ENCODE measurements at regions not wholly inside any gene's neighbourhood (a gene's known extent, or its start where the extent isn't known, plus 50 kb on each side); places are given as distances from the start of the nearest gene placed in this dataset.
"Not testable (repeated sequence)": the region's sequence is repeated elsewhere in the genome, so short reads cannot be mapped to it uniquely, and the experiment has no call there.

GRCh38 chr4:17241835-17242234, 270.1 kb downstream of the QDPR start:
- DNase-seq = no peak

DNA sequence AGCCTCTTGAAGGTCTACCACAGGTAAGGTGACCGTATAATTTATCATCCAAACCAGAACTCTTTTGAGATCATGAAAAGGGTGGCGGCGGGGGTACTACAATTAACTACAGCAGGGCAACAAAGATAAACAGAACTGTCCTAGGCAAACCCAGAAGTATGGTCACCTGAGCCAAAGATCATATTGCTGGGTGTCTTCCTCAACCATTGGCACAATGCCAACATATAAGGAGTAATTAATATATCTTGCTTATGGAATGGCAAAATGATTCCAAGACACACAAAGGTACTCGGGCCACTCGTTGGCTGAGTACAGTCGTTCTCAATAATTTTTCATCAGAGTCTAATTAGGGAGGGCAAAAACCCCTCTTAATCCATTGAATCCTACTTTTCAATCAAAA, 273.3 kb downstream of the QDPR start:
- no peak for DNase-seq

DNA sequence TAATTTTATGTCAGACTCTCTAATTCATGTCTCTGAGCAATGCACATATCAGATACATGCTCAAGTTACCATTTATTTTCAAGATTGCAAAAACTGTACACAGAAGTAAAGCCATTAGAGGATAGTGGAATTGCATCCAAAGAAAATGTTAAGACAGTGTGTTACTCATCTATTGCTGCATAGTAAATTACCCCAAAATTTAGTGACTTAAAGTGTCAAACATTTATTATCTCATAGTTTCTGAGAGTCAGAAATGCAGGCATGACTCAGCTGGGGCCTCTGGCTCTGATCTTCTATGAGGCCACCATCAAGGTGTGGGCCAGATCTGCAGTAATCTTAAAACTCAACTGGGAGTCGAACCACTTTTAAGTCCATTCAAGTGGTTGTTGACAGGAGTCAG, 275.2 kb downstream of the QDPR start:
- peak in 1 of 3 donors; percentile 56 for DNase-seq

GRCh38 chr4:17234678-17235077, 277.2 kb downstream of the QDPR start:
- DNase-seq = no peak

GRCh38 chr4:17232566-17233253, 279.2 kb downstream of the QDPR start:
- DNase-seq = peak; percentile 38 to 47 (median 42)

DNA sequence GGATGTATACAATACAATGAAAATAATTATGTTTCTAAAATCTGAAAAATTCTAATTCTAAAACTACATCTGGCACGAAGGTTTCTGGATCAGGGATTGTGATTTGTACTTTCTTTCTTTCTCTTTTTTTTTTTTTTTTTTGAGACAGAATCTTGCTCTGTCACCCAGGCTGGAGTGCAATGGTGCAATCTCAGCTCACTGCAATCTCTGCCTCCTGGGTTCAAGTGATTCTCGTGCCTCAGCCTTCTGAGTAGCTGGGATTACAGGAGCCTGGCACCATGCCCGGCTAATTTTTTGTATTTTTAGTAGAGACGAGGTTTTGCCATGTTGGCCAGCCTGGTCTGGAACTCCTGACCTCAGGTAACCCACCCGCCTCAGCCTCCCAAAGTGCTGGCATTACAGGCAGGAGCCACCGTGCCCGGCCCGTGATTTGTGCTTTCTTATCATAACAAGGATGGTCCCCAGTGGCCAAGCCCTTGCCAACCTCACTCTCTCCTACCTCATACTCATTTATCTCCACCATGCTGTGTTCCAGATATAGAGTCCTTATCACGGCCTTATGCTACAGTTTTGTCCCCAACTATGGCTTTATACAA, 279.9 kb downstream of the QDPR start:
- not testable (repeated sequence) for DNase-seq

- DNase-seq = no peak
These were observed 281.2 kb downstream of the QDPR start for GRCh38 chr4:17230727-17231126.

DNA sequence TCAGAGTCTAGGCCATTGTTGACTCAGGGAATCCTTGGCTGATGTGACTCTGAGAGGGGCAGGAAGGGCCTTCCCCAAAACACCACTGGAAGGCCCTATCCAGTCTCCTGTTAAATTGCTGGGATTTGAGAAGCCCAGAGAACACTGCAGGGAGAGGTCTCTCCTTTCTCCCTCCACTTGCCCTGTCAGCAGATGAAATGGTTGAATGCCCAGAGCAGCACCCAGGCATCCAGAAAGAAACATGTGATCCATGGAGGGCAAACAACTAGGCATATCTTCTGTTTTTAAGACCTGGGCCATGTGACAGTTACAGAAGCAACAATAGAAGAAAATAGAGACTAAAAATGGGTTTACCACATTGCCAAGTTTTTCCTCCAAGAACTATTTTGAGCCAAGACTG, 291.1 kb downstream of the QDPR start:
- DNase-seq = no peak

GRCh38 chr4:17218786-17219185, 293.1 kb downstream of the QDPR start:
- DNase-seq = peak; percentile 30 to 74 (median 46)

DNA sequence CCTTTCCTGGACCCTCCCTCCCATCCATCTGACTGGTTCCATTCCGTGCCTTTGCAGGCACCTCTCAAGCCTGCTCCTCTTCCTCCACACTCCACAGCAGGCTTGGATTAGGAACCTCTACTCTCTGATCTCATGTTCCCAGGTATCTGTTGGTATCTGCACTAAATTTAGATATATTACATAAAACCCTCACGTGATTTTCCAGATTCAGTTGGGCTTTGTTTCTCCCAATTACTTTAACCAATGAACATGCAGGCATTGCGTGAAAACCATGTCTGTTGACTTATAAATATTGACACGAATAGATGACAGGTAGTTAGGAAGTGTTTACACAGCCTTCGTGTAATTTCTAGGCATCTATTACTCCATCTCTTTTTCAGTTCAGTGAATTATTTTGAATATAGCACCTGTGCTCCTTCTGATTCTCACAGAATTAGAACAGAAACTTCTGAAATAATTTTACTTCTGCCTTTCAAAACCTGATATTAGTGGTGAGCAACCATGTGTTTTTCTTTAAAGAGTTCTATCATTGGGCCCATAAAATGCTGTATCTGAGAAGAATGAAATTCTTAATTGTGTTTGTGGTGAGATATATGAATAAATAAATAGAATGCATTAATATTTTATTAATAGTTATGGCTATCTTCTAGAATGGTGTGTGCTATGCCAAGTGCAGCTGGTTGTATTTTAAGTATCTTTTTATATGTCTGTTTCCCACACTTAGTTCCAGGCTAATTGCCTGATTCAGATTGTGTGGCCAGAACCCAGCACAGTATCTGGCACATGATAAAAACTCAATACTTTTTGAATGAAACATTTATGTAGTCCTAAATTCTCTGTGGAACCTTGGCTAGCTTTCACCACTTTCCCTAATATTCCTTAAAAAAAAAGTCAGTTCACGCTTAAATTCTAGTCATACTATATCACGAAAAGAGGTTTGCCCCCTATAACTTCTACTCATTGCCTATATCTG, 304.8 kb downstream of the QDPR start:
- DNase-seq = peak in 2 of 3 donors; percentile 51 to 71

DNA sequence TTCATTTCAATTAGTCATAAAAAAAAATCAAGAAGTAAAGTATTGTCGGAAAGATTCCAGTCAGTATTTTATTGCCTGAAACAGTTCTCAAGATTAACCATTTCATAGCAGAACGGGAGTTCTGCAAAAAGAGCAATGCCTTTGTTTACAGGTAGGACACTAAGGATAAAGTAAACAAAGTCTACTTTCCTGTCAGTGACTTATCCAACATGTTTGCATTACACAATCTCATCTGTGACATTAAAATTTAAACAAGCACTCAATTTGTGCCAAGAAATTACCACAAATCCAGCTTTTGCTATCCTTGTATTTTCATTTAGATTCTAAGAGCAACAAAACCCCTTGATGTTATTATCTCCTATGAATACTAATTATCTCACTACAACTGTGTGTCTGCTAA, 306.5 kb upstream of the LDB2 start:
- DNase-seq = no peak

DNA sequence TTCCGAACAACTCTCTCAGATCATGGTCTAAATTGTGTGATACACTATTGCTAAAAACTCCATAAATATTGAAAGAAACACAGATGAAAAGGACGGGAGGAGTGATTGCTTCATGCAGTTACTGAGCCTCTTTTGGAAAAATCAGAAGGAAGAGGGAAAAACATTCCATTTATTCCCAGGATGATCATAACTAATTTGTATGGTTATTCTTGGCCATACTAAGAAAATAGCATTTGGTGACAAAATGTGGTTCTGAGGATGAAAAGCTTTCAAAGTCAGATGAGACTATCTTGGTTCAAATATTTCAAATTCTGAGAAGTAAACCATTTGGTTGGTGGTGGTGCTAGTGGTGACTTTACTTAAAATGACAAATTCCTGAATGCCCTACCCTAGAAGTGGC, 305.4 kb upstream of the LDB2 start:
- peak in 1 of 3 donors; percentile 37 for DNase-seq

DNA sequence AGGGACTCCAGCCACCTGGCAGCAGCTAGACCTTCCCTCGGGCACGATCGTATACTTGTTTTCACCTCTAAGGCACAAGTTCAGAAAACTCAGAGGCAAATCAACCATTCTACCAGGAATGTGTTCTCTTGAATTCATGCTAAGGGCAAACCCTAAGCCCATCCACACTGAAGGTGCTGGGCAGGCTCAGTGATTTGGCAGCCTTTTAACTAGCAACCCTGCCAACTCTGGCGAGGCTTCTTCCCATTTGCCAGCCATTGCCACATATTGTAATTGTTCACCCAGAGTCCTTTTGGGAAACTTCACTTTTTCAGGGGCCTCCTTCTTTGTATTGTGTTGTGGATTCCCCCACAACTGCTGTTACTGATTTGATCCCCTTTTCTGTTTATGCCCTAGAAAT, 298.6 kb upstream of the LDB2 start:
- no peak for DNase-seq

- DNase-seq = peak in 2 of 3 donors; percentile 52 to 59
These were observed 297.2 kb upstream of the LDB2 start for GRCh38 chr4:17195461-17196275.

GRCh38 chr4:17194586-17194985, 296.1 kb upstream of the LDB2 start:
- no peak for DNase-seq

GRCh38 chr4:17189759-17190158, 291.3 kb upstream of the LDB2 start:
- no peak for DNase-seq

- peak; percentile 79 to 93 (median 84) for DNase-seq
These were observed 290.9 kb upstream of the LDB2 start for GRCh38 chr4:17189401-17189720.

- DNase-seq = peak; percentile 78 to 94 (median 81)
These were observed 290.3 kb upstream of the LDB2 start for GRCh38 chr4:17188547-17189400.

DNA sequence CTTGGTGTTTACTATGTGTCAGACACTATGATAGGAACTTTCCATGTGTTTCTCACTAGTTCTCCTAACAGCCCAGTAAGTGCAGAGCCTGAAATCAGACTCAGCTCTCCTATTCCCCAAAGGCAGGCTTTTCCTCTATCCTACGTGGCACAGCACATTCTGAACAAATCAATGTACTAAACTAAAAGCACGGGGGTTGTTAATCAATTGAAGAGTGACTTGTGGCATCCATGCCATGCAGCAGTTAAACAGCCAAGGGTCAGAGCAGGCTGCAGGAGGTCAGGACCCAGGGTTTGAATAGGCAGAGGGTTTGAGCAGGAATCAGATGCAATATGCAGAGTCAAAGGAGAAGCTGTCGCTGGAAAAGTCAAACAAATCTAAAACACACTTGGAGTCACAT, 289.7 kb upstream of the LDB2 start:
- DNase-seq = peak in 1 of 3 donors; percentile 64

DNA sequence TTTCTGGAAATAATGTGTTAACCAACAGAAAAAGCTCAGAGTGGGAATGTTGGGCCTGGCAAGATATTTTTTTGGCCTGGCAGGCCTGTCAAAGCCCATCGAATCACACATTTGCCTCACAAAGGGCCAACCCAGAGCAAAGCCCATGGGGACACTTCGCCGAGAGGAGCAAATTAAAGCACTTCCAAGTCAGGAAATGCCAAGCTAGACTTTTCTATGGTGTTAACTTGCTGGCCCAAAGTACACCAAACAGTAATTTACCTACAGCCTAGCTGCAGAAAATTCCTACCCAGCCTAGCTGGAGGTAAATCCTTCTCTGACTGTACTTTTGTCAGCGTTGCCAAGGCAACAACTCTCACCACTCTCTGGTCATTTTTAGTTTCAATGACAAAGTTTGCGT, 288.6 kb upstream of the LDB2 start:
- peak in 1 of 3 donors; percentile 42 for DNase-seq

- DNase-seq = no peak
These were observed 284.4 kb upstream of the LDB2 start for GRCh38 chr4:17182888-17183287.

Measured in muscle of back (tissue), 3 donors.